ENCODE measurements at regions not wholly inside any gene's neighbourhood (a gene's known extent, or its start where the extent isn't known, plus 50 kb on each side); places are given as distances from the start of the nearest gene placed in this dataset.

DNA sequence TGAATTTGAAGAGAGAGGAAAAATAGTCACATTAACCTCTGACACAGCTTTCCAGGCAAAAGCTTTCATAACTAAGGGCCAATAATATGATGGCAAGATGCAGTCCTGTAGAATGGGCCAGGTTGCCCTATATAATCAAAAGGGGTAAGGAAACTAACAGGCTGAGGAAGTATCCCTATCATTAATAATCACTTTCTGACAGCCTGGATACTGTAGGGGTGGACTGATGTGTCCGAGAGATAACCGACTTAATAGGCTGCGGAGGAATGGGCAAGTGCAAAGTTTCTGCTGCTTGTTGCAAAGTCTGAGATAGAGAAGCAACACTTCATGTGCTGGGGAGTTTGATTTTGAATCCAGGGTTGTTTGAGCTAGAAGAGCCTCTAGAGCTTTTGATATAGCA lies 94.8 kb downstream of the DNAAF6 start:
- TF ChIP-seq, protein P1, sequence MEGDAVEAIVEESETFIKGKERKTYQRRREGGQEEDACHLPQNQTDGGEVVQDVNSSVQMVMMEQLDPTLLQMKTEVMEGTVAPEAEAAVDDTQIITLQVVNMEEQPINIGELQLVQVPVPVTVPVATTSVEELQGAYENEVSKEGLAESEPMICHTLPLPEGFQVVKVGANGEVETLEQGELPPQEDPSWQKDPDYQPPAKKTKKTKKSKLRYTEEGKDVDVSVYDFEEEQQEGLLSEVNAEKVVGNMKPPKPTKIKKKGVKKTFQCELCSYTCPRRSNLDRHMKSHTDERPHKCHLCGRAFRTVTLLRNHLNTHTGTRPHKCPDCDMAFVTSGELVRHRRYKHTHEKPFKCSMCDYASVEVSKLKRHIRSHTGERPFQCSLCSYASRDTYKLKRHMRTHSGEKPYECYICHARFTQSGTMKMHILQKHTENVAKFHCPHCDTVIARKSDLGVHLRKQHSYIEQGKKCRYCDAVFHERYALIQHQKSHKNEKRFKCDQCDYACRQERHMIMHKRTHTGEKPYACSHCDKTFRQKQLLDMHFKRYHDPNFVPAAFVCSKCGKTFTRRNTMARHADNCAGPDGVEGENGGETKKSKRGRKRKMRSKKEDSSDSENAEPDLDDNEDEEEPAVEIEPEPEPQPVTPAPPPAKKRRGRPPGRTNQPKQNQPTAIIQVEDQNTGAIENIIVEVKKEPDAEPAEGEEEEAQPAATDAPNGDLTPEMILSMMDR (conservative IDR thresholded peaks at IDR 0.05 in 1 of 2, IDR thresholded peaks at IDR 0.05 in 1 of 2; ENCODE audit: extremely low read depth in 1 of 2, insufficient read depth in 1 of 2, low read depth in 1 of 2, low read length in 2 of 2), result no peak
- TF ChIP-seq EZH2 (IDR thresholded peaks at IDR 0.05; ENCODE audit: borderline replicate concordance, low read length), result no peak

Measured in mammary epithelial cell (primary cell).